ENCODE measurements at regions not wholly inside any gene's neighbourhood (a gene's known extent, or its start where the extent isn't known, plus 50 kb on each side); places are given as distances from the start of the nearest gene placed in this dataset.

DNA sequence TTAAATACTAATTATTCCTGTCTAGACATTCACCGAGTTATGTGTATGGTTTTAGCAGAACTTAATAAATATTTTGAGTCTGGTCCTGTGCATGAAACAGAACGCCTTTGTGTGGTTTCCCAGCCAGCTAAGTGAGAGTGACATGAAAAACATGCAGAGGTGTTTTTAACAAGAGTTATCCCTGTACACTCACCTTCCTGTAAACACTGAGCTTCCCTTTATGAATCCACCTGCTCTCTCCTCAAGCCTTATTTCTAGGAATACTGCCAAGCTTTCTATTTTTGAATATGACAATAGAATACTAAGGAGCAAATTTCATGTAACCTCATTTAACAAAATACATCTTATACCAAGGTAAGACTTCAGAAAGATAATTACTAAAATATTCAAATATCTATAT is 270.3 kb upstream of the CTSO start:
- peaks cover 0 to 11% (median 5%) of the 10 kb centered on the region in 7 donors for H3K9me3 Mint-ChIP-seq
- Histone ChIP-seq H3K4me3 (ENCODE audit: low read depth, low read length) (no peak overlapping the region), H3K27ac (ENCODE audit: insufficient read depth, low read length, poor library complexity, severe bottlenecking) (no peak overlapping the region), H3K27me3 (ENCODE audit: control insufficient read depth, insufficient read depth, low read length) (no peaks in the 10 kb centered on the region), H3K4me1 (ENCODE audit: control insufficient read depth, insufficient read depth, low read length, poor library complexity, severe bottlenecking) (no peaks in the 10 kb centered on the region), H3K9me3 (ENCODE audit: control insufficient read depth in 2 of 2, low read length in 2 of 2) (no peaks in the 10 kb centered on the region), H3K36me3 (ENCODE audit: control insufficient read depth, insufficient read depth, low read length) (no peaks in the 10 kb centered on the region)
- no peak for ATAC-seq (ENCODE audit: low read depth in 2 of 2)
- no peaks in the 10 kb centered on the region for H3K27me3 Mint-ChIP-seq
- DNase-seq: no peak
- no peak overlapping the region for H3K4me3 Mint-ChIP-seq
- no peaks in the 10 kb centered on the region for H3K36me3 Mint-ChIP-seq
- H3K4me1 Mint-ChIP-seq: no peaks in the 10 kb centered on the region
- H3K27ac Mint-ChIP-seq: no peak overlapping the region

DNA sequence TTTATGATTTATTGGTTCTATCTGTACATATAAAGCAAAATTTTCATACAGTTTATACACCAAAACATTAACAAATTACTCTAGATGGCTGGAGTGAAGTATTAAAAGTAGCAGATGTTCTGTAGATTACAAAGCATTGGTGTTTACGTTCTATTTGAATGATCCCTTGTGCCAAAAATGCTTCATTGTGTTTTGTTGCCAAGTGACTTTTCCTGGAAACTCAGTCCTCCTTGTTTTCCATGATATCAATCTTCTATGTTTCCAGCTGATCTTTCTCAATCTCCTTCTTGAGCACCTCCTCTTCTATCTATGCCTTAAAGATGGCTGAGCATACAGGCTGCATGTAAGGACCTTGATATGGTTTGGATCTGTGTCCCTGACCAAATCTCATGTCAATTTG is 263.6 kb upstream of the CTSO start:
- ATAC-seq (ENCODE audit: low read depth in 2 of 2): no peak
- Histone ChIP-seq H3K36me3 (ENCODE audit: control insufficient read depth, insufficient read depth, low read length) (no peaks in the 10 kb centered on the region), H3K4me1 (ENCODE audit: control insufficient read depth, insufficient read depth, low read length, poor library complexity, severe bottlenecking) (no peaks in the 10 kb centered on the region), H3K9me3 (ENCODE audit: control insufficient read depth in 2 of 2, low read length in 2 of 2) (no peaks in the 10 kb centered on the region), H3K27ac (ENCODE audit: insufficient read depth, low read length, poor library complexity, severe bottlenecking) (no peak overlapping the region), H3K4me3 (ENCODE audit: low read depth, low read length) (no peak overlapping the region), H3K27me3 (ENCODE audit: control insufficient read depth, insufficient read depth, low read length) (no peaks in the 10 kb centered on the region)
- Mint-ChIP-seq H3K4me3 (no peak overlapping the region), H3K9me3 (peaks cover 0 to 14% (median 3%) of the 10 kb centered on the region in 7 donors), H3K36me3 (no peaks in the 10 kb centered on the region), H3K27me3 (no peaks in the 10 kb centered on the region), H3K4me1 (no peaks in the 10 kb centered on the region), H3K27ac (no peak overlapping the region)
- DNase-seq: no peak

DNA sequence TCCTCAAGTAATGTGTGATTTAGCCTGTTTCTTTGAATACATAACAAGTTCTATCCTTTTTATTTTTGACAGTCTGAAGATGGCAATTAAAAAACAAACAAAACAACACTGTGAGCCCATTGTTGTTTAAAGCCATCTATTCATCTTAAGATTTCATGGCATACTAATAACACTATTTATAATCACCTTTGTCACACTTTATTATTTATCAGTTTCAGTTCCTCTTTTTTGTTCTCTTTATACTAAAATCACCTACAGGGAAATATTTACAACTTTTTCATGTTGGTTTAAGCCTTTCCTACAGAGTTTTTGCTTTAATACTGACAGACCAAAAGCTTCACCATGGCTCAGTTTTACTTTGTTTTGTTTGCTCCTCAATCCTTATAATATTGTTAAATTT is 247.4 kb upstream of the CTSO start:
- no peak for DNase-seq
- ATAC-seq (ENCODE audit: low read depth in 2 of 2): no peak
- no peaks in the 10 kb centered on the region for H3K27me3 ChIP-seq (ENCODE audit: control insufficient read depth, insufficient read depth, low read length)
- H3K27ac Mint-ChIP-seq: no peak overlapping the region
- no peaks in the 10 kb centered on the region for H3K9me3 ChIP-seq (ENCODE audit: control insufficient read depth in 2 of 2, low read length in 2 of 2)
- no peak overlapping the region for H3K27ac ChIP-seq (ENCODE audit: insufficient read depth, low read length, poor library complexity, severe bottlenecking)
- no peak overlapping the region for H3K4me3 ChIP-seq (ENCODE audit: low read depth, low read length)
- peaks cover 0 to 5% (median 4%) of the 10 kb centered on the region in 7 donors for H3K9me3 Mint-ChIP-seq
- H3K27me3 Mint-ChIP-seq: no peaks in the 10 kb centered on the region
- H3K36me3 ChIP-seq (ENCODE audit: control insufficient read depth, insufficient read depth, low read length): no peaks in the 10 kb centered on the region
- H3K4me1 Mint-ChIP-seq: no peaks in the 10 kb centered on the region
- no peak overlapping the region for H3K4me3 Mint-ChIP-seq
- H3K36me3 Mint-ChIP-seq: no peaks in the 10 kb centered on the region
- no peaks in the 10 kb centered on the region for H3K4me1 ChIP-seq (ENCODE audit: control insufficient read depth, insufficient read depth, low read length, poor library complexity, severe bottlenecking)

DNA sequence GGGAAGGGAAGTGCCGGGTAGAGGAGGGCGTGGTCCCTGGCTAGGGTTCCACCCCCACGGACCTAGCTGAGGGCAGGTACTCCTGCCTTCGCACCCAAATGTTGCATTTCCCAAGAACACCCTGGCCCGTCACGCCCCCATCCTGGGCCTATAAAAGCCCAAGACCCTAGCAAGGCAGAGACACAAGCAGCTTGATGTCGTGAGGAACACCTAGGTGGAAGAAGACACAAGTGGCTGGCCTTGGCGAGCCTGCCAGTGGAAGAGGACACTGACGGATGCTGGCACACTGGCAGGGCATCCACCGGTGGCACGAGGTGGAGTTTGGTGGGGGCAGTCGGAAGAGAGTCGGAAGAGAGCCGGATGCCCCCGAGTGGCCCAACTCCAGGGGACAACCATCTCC is 244.8 kb upstream of the CTSO start:
- no peak overlapping the region for H3K27ac ChIP-seq (ENCODE audit: insufficient read depth, low read length, poor library complexity, severe bottlenecking)
- DNase-seq (no peak), ATAC-seq (ENCODE audit: low read depth in 2 of 2) (no peak)
- H3K36me3 Mint-ChIP-seq: no peaks in the 10 kb centered on the region
- no peak overlapping the region for H3K4me3 ChIP-seq (ENCODE audit: low read depth, low read length)
- peaks cover 0 to 10% (median 4%) of the 10 kb centered on the region in 7 donors for H3K9me3 Mint-ChIP-seq
- no peaks in the 10 kb centered on the region for H3K4me1 ChIP-seq (ENCODE audit: control insufficient read depth, insufficient read depth, low read length, poor library complexity, severe bottlenecking)
- H3K4me1 Mint-ChIP-seq: no peaks in the 10 kb centered on the region
- no peaks in the 10 kb centered on the region for H3K27me3 ChIP-seq (ENCODE audit: control insufficient read depth, insufficient read depth, low read length)
- no peaks in the 10 kb centered on the region for H3K27me3 Mint-ChIP-seq
- H3K36me3 ChIP-seq (ENCODE audit: control insufficient read depth, insufficient read depth, low read length): no peaks in the 10 kb centered on the region
- H3K27ac Mint-ChIP-seq: no peak overlapping the region
- H3K4me3 Mint-ChIP-seq: no peak overlapping the region
- H3K9me3 ChIP-seq (ENCODE audit: control insufficient read depth in 2 of 2, low read length in 2 of 2): no peaks in the 10 kb centered on the region

DNA sequence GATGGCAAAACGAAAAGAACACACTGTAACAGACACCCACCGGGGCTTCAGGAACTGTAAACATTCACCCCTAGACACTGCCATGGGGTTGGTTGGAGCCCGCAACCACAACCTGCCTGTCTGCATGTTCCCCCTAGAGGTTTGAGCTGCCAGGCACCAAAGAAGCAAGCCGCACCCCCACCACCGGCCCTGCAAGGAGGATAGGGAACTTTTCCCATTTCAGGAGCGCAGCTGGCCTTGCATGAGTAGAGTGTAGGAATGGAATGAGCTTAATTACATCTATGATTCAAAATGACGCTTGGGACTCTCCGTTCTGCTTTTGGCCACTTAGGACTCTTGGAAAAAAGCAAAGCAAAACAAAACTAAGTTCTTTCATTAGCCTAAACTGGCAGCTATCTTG is 243.6 kb upstream of the CTSO start:
- H3K27me3 Mint-ChIP-seq: no peaks in the 10 kb centered on the region
- H3K27ac Mint-ChIP-seq: no peak overlapping the region
- H3K4me1 Mint-ChIP-seq: no peaks in the 10 kb centered on the region
- H3K36me3 ChIP-seq (ENCODE audit: control insufficient read depth, insufficient read depth, low read length): no peaks in the 10 kb centered on the region
- H3K4me3 Mint-ChIP-seq: no peak overlapping the region
- no peak overlapping the region for H3K27ac ChIP-seq (ENCODE audit: insufficient read depth, low read length, poor library complexity, severe bottlenecking)
- no peaks in the 10 kb centered on the region for H3K9me3 ChIP-seq (ENCODE audit: control insufficient read depth in 2 of 2, low read length in 2 of 2)
- ATAC-seq (ENCODE audit: low read depth in 2 of 2) (no peak), DNase-seq (no peak)
- no peaks in the 10 kb centered on the region for H3K27me3 ChIP-seq (ENCODE audit: control insufficient read depth, insufficient read depth, low read length)
- H3K4me3 ChIP-seq (ENCODE audit: low read depth, low read length): no peak overlapping the region
- H3K36me3 Mint-ChIP-seq: no peaks in the 10 kb centered on the region
- peaks cover 0 to 10% (median 3%) of the 10 kb centered on the region in 7 donors for H3K9me3 Mint-ChIP-seq
- H3K4me1 ChIP-seq (ENCODE audit: control insufficient read depth, insufficient read depth, low read length, poor library complexity, severe bottlenecking): no peaks in the 10 kb centered on the region

DNA sequence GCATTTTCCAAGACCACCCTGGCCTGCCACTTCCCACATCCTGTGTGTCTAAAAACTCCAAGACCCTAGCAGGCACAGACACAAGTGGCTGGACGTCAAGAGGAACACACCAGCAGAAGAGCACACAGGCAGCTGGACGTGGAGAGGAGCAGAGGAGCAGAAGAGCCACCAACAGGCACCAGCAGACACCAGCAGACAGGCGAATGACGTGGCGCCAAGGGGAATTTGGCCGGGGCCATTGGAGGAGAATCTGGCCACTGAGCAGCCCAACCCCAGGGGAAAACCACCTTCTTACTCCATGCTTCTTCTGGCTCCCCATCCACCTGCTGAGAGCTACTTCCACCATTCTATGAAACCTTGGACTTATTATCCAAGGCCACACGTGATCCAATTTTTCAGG is 243.1 kb upstream of the CTSO start:
- no peaks in the 10 kb centered on the region for H3K27me3 Mint-ChIP-seq
- H3K36me3 Mint-ChIP-seq: no peaks in the 10 kb centered on the region
- H3K27ac ChIP-seq (ENCODE audit: insufficient read depth, low read length, poor library complexity, severe bottlenecking): no peak overlapping the region
- DNase-seq (no peak), ATAC-seq (ENCODE audit: low read depth in 2 of 2) (no peak)
- H3K4me3 ChIP-seq (ENCODE audit: low read depth, low read length): no peak overlapping the region
- H3K27ac Mint-ChIP-seq: no peak overlapping the region
- no peaks in the 10 kb centered on the region for H3K27me3 ChIP-seq (ENCODE audit: control insufficient read depth, insufficient read depth, low read length)
- H3K4me1 ChIP-seq (ENCODE audit: control insufficient read depth, insufficient read depth, low read length, poor library complexity, severe bottlenecking): no peaks in the 10 kb centered on the region
- H3K4me3 Mint-ChIP-seq: no peak overlapping the region
- H3K36me3 ChIP-seq (ENCODE audit: control insufficient read depth, insufficient read depth, low read length): no peaks in the 10 kb centered on the region
- H3K9me3 ChIP-seq (ENCODE audit: control insufficient read depth in 2 of 2, low read length in 2 of 2): no peaks in the 10 kb centered on the region
- H3K4me1 Mint-ChIP-seq: no peaks in the 10 kb centered on the region
- peaks cover 0 to 10% (median 3%) of the 10 kb centered on the region in 7 donors for H3K9me3 Mint-ChIP-seq

DNA sequence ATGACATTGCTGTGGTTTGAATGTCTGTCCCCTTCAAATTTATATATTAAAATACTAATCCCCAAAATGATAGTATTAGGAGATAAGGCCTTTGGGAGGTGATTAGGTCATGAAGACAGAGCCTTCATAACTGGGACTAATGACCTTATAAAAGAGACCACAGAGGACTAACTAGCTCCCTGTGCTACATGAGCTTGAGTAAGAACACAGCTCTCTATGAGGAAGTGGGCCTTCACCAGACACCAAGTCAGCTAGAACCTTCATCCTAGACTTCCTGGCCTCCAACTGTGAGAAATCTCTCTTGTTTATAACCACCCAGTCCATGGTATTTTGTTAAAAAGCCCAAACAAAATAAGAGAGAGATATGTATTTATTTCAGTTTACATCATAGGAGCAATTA is 242.2 kb upstream of the CTSO start:
- Mint-ChIP-seq H3K27ac (no peak overlapping the region), H3K9me3 (peaks cover 0 to 10% (median 3%) of the 10 kb centered on the region in 7 donors), H3K27me3 (no peaks in the 10 kb centered on the region), H3K4me1 (no peaks in the 10 kb centered on the region), H3K4me3 (no peak overlapping the region), H3K36me3 (no peaks in the 10 kb centered on the region)
- no peak overlapping the region for H3K4me3 ChIP-seq (ENCODE audit: low read depth, low read length)
- DNase-seq (no peak), ATAC-seq (ENCODE audit: low read depth in 2 of 2) (no peak)
- no peaks in the 10 kb centered on the region for H3K9me3 ChIP-seq (ENCODE audit: control insufficient read depth in 2 of 2, low read length in 2 of 2)
- no peaks in the 10 kb centered on the region for H3K27me3 ChIP-seq (ENCODE audit: control insufficient read depth, insufficient read depth, low read length)
- no peaks in the 10 kb centered on the region for H3K4me1 ChIP-seq (ENCODE audit: control insufficient read depth, insufficient read depth, low read length, poor library complexity, severe bottlenecking)
- no peaks in the 10 kb centered on the region for H3K36me3 ChIP-seq (ENCODE audit: control insufficient read depth, insufficient read depth, low read length)
- H3K27ac ChIP-seq (ENCODE audit: insufficient read depth, low read length, poor library complexity, severe bottlenecking): no peak overlapping the region

DNA sequence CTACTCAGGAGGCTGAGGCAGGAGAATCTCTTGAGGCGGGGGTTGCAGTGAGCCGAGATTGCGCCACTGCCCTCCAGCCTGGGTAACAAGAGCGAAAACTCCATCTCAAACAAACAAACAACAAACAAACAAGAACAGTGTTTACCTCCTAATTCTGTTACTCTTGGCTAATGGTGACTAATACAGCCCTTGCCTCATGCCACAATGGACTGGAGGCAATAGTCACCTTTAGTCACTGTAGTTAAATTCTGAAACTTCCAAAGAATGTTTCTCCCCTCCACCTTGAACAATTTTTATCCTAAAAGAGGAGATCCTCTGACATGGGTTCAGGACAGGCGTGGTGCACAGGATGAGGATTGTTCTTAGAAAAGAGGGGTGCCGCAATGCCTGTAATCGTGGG is 241.2 kb upstream of the CTSO start:
- H3K4me1 Mint-ChIP-seq: no peaks in the 10 kb centered on the region
- Histone ChIP-seq H3K4me3 (ENCODE audit: low read depth, low read length) (no peak overlapping the region), H3K9me3 (ENCODE audit: control insufficient read depth in 2 of 2, low read length in 2 of 2) (no peaks in the 10 kb centered on the region), H3K36me3 (ENCODE audit: control insufficient read depth, insufficient read depth, low read length) (no peaks in the 10 kb centered on the region), H3K27me3 (ENCODE audit: control insufficient read depth, insufficient read depth, low read length) (no peaks in the 10 kb centered on the region), H3K4me1 (ENCODE audit: control insufficient read depth, insufficient read depth, low read length, poor library complexity, severe bottlenecking) (no peaks in the 10 kb centered on the region), H3K27ac (ENCODE audit: insufficient read depth, low read length, poor library complexity, severe bottlenecking) (no peak overlapping the region)
- H3K9me3 Mint-ChIP-seq: peaks cover 0 to 10% (median 3%) of the 10 kb centered on the region in 7 donors
- DNase-seq (no peak), ATAC-seq (ENCODE audit: low read depth in 2 of 2) (no peak)
- H3K36me3 Mint-ChIP-seq: no peaks in the 10 kb centered on the region
- no peak overlapping the region for H3K27ac Mint-ChIP-seq
- no peak overlapping the region for H3K4me3 Mint-ChIP-seq
- H3K27me3 Mint-ChIP-seq: no peaks in the 10 kb centered on the region

Data from CD4-positive, CD25-positive, alpha-beta regulatory T cell (primary cell).